HuH-7.5 (cell line): ENCODE measurements at regions not wholly inside any gene's neighbourhood (a gene's known extent, or its start where the extent isn't known, plus 50 kb on each side); places are given as distances from the start of the nearest gene placed in this dataset.

Experiments
- DNase-seq: peaks from one replicate; pipeline ENCODE4 v3.0.0; 2011; ENCODE audit warnings: low spot score

- DNase-seq, result peak; percentile 6
Measured at GRCh38 chr3:176714034-176714433, 483.2 kb downstream of the TBL1XR1 start.

DNA sequence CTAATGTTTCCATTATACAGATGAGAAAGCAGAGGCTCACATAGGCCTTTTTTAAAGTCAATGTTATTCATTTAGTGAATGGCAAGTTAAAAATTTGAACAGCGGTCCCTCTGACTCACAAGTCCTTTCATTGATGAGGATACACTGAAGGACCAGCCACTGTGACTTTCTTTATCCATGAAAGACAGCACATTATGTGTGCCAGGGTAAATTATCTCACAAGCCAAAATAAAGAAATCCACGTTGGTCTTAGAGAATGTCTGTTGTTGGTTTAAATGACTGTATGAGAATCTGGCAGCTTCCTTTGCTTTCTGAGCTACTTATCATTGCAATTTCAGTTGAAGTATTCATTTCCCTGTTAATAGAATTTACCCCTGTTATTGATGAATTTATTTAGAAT lies 485.1 kb downstream of the TBL1XR1 start:
- no peak for DNase-seq

DNA sequence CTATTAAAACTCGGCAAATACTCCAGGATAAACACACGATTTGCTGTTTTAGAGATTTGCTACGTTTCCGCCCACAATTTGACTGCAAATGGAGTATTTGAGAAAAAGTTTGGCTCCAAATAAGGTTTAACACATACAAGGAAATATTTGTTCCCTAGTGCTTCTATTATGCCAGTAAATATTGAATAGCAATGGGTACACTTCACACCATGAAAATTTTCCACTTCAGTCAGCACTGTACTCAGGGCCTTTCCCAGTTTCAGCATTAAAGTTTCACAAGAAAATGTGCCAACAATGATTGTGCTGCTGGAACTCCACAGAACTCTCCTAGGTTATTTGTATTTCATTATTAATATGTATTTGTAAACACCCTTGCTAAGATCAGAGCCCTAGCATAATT lies 498.0 kb downstream of the TBL1XR1 start:
- DNase-seq, result no peak

DNA sequence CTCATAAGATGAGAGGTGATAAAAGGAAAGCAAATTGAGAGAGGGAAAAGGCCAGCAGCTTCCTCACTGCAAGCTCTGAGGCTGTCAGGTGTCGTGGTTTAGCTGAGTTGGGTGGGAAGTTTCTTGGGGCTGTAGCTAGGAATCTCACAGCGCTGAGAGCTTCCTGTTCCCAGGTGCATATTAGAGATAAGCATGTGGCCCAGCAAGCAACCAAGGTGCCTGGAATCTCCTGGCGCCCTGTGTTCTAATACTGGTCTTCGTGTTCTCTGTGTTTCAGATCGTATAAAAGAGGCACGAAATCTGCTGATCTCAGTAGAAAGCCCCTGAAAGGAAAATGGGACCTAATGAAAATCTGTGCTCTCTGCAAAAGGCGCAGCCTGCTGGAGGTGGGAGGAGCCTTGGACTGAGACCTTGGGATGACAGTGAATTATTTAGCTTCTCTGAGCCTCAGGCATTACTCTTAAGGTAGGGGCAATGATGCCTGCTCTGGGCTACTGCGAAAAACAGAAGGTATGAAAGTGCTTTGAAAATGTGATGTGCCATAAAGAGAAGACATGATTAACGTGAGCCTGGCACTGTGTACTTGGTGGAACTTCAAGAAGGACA lies 499.9 kb downstream of the TBL1XR1 start:
- DNase-seq, result no peak

- DNase-seq, result no peak
Measured at GRCh38 chr3:176696816-176697215, 500.5 kb downstream of the TBL1XR1 start.

GRCh38 chr3:176692966-176693785 lies 504.1 kb downstream of the TBL1XR1 start:
- DNase-seq, result no peak

- no peak for DNase-seq
Measured at GRCh38 chr3:176692199-176692965, 504.9 kb downstream of the TBL1XR1 start.

DNA sequence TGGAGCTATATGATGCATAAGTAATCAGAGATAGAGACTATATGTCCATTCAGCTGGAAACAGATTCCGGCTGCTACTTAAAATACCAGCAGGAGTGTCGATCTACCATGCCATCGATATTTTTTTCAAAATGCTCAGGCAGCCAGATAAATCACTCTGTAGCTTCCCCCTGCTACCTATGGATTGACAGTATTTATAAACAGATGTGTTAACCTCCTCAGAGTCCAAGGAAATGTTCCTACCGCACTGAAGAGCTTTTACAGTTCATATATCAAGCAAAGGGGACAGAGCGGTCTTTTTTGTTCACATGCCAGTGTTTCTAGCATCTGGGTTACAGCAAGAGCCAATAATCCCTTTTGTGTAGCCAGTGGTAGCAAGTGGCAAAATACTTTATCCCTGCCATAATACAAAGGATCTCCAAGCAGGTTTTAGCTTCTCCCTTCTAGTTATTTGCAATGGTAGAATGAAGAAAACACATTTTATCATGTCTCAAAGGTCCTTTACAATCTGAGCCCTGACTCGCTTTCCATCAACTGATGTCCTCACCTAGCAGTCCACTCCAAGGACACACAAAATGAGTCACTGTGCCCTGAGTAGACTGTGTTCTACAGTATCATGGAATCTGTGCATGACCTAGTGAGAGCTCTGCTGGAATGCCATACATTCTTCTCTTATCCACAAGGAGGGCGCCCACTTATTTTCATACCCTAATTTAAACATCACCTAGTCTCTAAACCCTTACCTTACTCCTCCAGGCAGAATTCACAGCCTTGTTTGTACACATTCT lies 507.0 kb downstream of the TBL1XR1 start:
- DNase-seq, result no peak

DNA sequence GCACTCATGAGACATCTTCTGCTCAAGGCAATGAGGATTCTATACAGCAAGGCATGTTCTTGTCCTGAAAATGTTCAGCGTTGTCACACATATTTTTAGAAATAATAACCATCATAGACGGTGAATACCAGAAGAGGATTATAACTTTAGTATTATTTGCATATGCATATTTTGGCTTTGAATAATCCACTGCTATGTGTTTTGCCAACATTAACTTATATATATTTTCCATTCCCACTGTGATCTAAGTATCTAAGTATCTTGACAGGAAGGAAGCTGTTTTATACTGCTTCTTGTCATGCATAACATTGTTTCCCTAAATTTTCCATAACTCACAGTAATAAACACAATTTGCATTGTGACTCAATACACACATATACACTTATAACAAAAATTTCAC lies 509.5 kb downstream of the TBL1XR1 start:
- DNase-seq, result no peak

DNA sequence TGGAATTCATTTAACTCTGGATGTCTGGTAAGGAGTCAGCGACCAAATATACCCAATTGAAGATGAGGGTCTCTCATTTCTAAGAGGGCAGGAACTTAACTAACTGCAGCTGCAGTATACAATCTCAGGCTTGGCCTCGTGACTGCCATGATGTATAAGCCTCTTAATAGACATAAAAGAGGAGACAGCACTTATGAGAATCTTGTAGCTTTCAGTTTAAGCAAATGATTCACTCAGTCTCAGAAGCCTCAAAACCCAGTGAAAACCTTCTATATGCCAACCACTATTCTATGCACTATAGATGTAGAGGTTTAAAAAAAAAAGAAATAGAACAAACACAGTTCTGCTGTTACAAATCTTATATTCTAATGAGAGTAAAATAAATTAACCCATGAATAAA lies 513.9 kb downstream of the TBL1XR1 start:
- no peak for DNase-seq

DNA sequence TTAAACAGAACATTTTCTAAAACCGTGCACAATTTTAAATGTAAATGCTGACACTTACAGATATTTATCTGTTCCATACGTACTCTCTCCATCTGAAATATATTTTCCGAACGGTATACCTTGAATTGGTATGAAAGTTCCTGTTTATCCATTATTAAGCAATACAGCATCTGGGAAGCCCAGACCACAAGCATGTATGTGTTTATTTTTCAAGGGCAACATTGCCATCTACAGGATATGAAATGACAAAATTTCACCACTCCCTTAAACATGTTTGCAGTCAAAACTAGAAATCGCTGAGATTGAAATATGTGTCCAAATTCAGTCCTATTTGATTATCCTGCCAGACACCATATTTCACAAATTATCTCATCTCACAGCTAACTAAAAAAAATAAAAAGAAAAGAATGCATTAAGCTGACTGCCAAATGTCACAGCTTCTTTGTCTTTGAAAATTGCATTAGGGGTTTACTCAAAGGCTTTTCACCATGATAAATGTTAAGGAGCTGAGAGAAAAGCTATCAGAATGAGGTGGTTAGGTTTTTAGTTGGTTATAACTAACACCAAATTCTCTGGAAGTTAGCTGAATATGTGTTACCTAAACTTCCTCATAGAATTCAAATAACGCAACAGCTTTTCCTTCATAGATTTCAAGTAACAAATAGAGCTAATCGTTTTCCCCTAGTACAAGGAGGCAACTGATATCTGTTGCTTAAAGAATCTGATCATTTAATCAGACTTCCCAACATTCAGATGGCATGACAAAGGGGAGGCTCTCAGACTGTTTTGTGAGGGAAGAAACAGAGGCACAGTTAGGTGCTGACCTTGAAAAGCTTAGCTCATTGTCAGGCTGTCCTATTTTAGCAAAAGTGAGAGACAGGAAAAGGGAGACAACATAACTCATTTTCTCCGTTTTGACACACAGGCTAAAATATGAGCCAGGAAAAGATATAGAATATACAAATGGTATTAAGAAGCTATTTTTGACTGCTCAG lies 533.1 kb downstream of the TBL1XR1 start:
- DNase-seq, result peak; percentile 4

DNA sequence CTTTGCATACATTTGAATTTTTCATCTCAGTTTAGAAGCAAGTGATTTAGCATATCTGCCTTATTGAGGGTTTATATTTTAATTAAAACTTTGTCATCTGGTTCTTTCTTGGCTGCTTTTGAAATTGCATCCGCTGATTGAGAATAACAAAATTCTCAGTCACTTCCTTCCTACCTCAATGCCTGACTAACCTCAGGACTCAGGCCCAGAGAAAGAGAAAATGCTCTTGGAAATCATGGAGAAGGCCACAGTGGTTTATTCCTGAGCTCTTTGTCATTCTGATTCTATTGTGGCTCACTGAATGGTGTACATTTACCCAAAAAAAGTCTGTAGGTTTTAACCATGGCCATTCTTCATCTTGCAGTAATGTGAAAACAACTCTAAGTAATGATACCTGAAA lies 533.9 kb downstream of the TBL1XR1 start:
- DNase-seq, result no peak

GRCh38 chr3:176661432-176661964 lies 535.8 kb downstream of the TBL1XR1 start:
- no peak for DNase-seq

DNA sequence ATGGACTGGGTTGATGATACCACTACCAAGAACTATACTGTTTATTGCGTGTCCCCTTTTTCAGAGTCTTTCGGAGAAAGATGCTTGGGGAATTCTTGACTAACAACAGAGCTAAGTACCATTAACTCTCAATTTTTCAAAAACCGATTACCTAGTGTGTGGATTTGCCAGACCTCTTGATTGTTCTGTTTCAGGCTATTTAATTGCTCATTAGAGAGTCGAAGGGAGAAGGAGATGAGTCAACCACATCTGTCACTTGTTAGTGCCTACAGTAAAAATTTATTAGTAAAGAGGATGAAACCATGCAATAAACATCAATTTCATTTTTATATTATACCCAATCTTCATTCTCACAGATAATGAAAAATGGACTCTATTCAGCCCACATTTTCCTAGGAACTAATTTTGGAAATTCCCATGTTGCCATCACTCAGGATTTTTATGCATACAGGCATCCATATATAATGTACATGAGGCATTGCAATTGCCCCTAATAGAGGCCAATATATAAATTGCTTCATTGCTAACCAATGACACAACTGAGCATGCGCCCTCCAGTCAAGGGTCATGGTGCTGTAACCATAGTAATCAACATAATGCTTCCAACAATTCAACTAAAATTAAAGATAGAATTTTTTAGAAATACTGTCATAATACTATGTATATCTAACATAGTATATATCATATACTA lies 541.7 kb downstream of the TBL1XR1 start:
- no peak for DNase-seq

GRCh38 chr3:176651622-176652021 lies 545.7 kb downstream of the TBL1XR1 start:
- no peak for DNase-seq

DNA sequence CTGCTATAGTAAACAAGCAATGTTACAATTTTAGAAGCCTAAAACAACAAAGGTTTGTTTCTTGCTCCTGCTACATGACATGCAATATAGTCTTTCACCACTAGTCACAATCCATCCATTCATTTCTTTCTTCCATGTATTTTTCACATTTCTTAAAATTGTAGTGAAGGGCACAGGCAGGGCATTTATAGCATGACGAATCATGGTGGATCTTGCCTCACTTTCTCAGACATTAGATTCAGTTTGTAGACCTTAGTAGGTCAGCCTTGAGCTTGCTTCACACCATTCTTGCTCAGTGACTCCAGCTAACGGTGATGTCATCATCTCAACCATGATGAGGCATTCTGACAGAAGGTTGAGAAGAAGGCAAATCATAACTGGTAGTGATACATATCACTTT lies 546.8 kb downstream of the TBL1XR1 start:
- DNase-seq, result no peak

- no peak for DNase-seq
Measured at GRCh38 chr3:176647987-176648386, 549.3 kb downstream of the TBL1XR1 start.

- DNase-seq, result no peak
Measured at GRCh38 chr3:176633511-176633910, 563.8 kb downstream of the TBL1XR1 start.

DNA sequence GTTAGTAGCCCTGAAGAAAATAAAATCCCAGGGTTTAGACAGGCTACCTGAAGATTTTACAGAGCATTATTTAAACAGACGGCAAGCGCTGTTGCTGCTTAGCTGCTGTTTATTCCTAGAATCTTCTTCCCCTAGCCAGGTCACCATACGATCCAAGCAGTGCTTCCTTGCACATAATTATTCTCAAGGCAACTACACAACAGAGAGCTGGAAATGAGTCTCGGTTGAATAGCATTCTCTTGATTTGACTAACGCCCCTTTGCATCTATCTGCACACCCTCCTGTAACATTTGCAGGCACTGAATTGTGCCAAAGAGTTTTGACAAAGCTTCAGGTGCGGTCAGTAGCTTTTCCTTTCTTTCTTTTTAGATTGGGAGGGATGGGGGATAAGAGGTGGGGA lies 564.4 kb downstream of the TBL1XR1 start:
- DNase-seq, result no peak

- no peak for DNase-seq
Measured at GRCh38 chr3:176631165-176631564, 566.1 kb downstream of the TBL1XR1 start.
